GM18861 (cell line): ENCODE measurements at regions not wholly inside any gene's neighbourhood (a gene's known extent, or its start where the extent isn't known, plus 50 kb on each side); places are given as distances from the start of the nearest gene placed in this dataset.

Experiments
- ATAC-seq: cut with Tn5 transposase; IDR thresholded peaks from one replicate; pipeline ENCODE4 v1.9.1; 2021; ENCODE audit not compliant: unreplicated experiment

GRCh38 chr7:25314094-25314730 is 85.9 kb upstream of the NPVF start:
- no peak for ATAC-seq

- ATAC-seq: no peak
These were observed 86.5 kb upstream of the NPVF start for GRCh38 chr7:25314731-25315267.

DNA sequence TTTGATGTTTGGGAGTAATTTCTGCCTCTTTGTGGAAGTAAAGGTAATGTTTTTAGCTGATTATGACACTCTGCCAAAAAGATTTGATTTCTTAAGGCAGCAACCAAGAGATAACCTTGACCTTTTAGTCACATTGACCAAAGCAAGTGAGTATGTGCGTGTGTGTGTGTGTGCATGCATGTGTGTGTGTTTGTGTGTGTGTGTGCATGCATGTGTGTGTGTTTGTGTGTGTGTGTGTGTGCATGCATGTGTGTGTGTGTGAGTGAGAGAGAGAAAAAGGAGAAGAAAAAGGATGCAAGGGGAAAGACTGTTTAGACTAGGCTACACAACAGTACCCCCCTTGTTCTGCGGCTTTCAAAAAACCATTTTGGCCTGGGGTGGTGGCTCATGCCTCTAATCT is 88.1 kb upstream of the NPVF start:
- ATAC-seq: no peak

DNA sequence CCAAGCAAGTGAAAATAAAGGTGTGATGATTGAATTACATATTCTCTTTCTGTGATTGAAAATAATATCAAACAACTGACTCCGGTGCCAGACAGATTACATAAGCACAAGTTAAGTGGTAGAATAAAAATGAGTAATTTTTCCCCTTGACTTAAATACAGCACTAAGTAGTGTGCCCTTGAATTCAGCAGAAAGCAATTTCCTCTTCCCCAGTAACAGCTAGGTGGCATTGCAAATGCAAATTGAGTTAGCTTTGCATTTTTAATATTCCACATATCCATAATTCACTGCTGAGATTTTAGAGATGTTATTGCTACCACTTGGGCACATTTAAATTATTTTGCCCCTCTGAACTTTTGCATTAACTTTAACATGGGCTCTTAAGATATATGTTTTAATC is 89.8 kb upstream of the NPVF start:
- ATAC-seq: no peak

DNA sequence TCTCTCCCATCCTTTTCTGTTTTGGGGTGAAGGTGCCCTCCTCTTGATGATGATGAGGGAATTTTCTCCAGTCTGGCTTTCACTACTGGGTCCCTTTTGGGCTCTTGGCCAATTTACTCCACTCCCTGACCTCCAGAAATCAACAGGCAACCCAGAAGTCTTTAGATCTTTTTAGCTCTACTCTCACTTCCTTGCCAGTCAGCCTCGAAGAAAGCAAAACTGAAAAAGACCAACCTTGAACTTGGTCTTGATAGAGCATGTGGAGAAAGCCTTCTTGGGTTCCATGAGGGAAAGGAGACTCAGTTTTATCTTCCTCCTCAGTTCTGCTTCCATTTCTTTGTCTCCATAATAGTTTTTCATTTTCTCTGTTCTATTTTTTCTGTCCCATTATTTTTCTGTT is 91.4 kb upstream of the NPVF start:
- no peak for ATAC-seq

DNA sequence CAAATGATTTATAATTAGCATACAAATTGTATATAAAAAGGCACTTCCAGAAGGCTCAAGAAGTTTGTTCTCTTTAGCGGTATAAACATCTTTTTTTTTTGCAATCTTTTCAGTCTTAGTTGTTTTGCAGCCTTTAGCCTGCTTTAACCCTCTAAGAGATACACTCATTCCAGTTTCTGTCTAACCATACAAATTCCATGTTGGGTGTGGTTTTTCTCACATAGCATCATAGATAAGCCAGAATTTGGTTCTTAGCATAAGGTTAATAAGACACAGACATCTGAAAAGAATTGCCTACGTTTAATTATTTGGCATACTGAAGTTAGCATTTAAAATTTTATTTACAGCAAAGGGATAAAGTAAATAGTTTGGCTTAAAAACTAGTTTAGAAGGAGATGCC is 92.5 kb upstream of the NPVF start:
- ATAC-seq: no peak

DNA sequence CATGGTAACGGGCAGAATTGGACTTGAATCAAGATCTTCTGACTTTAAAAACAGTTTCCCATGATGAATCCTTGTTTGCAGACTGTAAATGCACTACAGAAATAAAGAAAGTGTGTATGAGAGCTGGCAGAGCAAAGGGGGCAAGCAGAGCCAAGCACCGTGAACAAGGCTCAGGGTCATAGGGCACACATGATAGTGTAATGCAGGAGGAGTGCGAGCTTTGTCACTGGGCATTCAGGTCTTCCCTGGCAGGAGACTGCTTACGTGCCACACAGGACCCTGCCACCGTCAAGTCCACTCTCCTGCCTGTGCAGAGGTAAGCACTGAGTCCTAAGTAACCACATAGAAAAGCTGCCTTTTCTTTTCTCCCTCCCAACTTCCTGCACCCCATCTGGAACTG is 93.1 kb upstream of the NPVF start:
- no peak for ATAC-seq

GRCh38 chr7:25322473-25322872 is 94.2 kb upstream of the NPVF start:
- ATAC-seq: no peak

- no peak for ATAC-seq
These were observed 97.0 kb upstream of the NPVF start for GRCh38 chr7:25325186-25325757.

- no peak for ATAC-seq
These were observed 98.3 kb upstream of the NPVF start for GRCh38 chr7:25326501-25327156.

DNA sequence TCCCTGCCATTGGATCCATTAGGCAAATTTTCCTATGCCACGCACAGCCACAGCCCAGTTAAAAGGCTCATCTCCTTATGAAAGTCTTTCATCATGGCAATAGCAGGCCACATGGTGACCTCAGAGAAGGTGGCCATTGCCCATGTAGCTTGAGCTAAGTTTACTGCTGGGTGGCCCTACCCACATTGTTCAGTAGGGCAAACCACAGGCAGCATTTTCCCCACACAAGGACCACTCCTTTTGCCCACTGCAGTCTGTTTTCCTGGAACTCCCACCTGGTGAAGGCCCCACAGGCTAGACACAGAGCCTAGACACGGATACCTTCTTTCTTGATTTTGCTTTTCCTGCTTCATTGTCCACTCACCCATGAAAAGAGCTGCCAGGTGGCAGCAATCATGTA is 101.5 kb upstream of the NPVF start:
- no peak for ATAC-seq

DNA sequence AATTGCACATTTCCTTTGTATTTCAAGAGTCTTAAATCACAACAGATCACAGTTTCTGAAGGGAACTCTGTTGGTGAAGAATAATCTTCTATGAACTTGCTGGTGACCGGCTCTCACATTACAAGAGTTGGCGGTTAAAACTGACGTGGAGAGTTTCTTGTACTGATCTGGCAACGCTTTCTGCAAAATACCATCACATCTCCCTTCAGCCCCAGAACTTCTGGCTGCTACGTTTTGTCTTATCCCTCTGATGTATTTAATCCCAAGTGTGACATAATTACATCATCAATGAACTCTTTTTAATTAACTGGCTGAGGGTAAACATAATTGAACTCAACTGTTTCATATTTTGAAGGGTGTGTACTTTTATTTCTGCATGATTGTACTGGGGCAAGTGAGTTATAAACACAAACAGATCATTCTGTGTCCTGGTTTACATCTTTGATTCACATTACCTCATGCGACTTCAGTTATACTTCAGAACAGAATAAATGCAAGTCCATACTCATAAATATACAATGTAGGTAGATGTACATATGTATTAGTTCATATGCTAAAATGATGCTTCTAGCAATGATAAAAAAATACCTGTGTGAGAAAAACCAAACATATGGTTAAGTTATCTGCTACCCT is 105.1 kb upstream of the NPVF start:
- ATAC-seq: no peak

DNA sequence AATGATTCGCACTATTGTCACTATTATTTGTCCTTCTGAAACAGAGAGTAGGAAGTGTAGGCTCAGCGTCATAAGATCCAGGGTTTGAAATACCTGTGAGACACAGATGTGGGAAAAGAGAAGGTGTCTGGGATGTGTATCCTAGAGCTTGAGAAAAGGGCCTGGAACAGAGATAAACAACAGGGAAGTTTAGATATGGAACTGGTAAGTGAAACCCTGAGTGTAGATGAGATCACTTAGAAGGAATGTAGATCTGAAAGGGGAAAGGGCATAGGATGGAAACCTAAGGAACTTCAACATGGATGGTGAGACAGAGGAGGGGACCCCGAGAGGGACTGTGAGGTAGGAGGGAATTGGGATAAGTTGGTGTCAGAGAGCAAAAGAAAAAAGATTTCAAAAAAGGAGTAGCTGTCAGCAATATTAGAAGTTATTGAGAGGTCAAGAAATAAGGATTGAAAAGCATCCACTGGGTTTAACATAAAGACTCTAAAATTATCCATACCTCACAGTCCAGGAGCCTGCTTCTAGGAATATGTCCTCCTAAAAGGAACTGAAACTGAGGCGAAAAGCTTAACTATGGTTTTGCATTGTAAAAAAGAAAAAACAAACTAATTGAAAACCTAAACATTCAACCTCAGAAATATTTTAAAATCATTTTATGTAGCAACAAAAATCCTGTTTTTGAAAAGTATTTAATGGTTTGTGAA is 119.2 kb upstream of the NPVF start:
- no peak for ATAC-seq

DNA sequence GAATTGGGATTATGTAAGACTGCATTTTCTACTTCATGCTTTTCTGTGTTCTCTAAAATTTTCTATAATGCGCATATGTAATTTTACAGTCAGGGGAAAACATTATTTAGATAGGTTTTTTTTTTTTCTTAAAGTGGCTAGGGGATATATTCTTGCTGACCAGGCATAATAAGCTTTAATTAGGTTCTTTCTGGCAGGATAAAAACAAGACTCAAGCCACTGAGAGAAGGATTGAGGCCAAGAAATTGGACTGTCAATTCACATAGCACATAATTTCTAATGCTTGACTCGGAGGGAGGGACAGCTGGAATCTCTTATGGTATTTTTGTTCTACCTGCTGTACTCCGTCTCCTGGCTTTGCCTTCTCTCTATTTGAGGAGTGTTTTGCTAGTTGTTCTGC is 119.8 kb upstream of the NPVF start:
- ATAC-seq: no peak

DNA sequence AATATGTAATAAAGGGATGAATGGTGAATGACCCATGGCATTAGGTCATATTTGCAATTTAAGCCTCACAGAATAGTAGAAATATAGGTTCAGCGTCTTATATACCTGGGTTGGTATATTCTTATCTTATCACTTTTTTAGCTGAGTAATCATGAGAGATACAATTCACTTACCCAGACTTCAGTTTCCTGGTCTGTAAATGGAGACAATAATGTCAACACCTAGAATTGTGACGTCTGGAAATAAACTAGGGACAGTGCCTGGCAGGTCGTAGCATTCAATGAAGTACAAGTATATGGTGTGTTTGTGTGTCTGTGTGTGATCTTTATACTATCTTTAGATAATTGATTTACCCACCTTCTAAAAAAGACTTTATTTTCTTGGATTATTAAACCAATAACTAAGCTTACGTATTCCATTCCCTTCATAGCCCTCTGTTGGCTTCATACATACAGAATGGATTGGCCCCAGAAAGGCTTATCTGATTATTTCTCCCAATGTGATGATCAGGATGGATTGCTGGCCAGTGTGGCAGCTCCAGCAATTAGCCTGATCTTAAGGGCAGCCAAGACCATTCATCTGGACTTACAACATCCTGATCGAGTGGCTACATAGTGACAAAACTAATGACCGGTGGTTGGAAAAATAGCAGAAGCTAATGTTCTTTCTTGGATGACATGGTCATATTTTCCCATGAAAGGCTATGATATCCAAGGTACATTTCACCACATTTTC is 121.2 kb upstream of the NPVF start:
- no peak for ATAC-seq

DNA sequence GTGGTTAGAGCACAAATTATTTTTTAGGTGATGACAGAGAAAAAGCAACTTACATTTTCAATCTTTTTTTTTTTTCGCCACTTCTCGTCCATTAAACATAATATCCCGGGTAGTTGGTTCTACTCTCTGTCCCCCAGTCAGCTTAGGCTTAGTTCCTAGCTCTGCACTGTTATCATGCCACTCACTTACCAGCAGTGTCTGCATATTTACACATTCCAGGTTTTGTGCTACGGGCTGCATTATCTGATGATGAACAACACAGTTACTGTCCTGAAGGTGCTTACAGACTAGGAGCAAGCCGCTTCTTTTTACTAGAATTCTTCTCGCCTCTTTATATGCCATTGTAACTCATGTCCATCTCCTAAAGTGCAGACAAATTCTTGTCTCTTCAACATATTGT is 121.8 kb upstream of the NPVF start:
- no peak for ATAC-seq

DNA sequence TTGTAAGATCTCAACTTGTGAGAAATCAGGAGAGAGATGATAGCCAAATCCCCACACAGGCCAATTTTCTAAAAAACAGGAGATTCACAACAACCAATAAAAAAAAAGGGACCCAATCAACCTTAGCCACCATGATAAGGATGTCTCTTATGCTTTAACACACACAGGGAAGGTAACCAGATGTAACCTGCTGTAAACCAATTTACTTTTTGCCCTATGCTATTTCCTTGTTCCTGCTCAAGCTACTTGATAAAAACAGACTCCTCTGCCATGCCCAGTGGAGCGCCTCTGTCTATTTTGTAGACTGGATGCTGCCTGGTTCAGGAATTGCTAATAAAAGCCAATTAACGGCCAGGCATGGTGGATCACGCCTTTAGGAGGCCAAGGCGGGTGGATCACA is 123.5 kb upstream of the NPVF start:
- no peak for ATAC-seq

DNA sequence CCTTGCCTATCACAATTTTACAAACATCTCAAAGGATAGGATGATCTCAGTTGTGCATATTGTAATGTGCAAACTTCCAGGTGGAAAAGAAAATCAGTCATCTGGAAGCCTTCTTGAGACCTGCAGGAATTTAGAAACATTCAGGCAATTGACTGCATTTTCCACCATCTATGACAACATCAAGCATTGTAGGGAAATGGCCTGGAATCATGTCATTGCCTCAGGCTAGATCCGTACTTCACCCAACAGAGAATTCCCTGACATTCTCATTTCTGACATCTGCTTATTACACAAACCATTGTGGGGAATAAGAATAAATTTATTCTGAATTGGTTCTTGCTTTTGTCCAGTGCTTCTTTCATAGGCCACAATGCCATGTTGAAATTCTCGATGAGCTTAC is 124.9 kb upstream of the NPVF start:
- ATAC-seq: no peak

DNA sequence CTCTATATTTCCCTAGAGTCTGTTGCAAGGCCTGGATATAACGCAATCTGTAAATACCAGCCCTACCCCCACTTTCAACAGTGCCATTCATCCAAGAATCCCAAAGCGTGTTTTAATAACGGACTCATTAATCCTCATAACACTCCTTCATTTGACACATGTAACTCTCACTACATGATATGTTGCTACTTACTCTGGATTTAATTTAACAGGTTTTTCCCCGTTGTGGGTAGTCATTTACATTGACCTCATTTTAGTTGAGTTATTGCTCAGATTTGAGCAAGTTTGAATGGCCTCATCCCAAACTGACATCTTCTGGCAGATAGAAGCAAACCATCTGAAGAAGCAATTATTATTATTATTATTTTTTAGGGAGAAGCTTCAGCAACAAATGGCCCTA is 125.4 kb upstream of the NPVF start:
- ATAC-seq: no peak

GRCh38 chr7:25356534-25357151 is 128.4 kb upstream of the NPVF start:
- ATAC-seq: no peak
